ENCODE measurements at regions not wholly inside any gene's neighbourhood (a gene's known extent, or its start where the extent isn't known, plus 50 kb on each side); places are given as distances from the start of the nearest gene placed in this dataset.
A peak's percentile ranks its signal among the peaks of the same experiment; 100 is the strongest.
"Not testable (repeated sequence)": the region's sequence is repeated elsewhere in the genome, so short reads cannot be mapped to it uniquely, and the experiment has no call there.

GRCh38 chr10:111261081-111261615, 184.3 kb downstream of the ADRA2A start:
- no peak for DNase-seq

DNA sequence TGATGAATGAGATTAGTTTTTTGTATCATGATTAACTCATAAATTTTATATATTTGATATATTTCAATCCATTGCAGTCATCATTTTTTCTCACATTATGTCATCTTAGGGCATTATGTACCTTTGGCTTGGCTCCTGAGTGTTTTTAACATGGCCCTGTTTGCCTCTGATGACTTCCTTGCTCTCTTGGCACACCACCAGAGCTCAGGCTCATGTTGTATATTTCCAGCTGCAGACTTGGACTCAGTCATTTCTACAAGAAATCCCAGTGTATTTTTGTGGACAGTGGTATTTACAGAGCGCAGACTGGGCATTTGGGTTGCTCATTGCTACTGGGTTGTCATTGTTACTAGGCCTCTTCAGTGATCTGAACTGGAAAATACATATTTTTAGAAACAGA, 188.5 kb downstream of the ADRA2A start:
- no peak for DNase-seq

- DNase-seq = no peak
Measured at GRCh38 chr10:111266165-111266564, 189.3 kb downstream of the ADRA2A start.

DNA sequence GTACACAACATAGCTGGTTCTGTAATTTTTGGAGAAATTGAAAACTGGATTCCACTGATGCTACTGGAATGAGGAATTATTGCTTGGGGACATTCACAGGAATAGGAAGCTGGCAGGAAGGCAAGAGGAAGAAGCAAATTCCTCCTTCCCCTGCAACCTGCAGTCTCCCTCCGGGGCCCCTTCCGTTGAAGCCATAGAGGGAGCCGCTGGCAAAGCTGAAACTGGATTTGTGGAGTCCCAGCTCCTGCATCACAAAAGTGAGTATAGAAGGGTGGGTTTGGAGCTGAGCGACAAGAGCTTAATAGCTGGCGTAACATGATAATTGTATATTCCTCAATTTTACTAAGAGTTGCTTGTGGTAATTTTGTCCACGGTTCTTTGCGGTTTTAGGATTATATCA, 190.8 kb downstream of the ADRA2A start:
- DNase-seq = no peak

GRCh38 chr10:111273235-111273634, 196.4 kb downstream of the ADRA2A start:
- no peak for DNase-seq

DNA sequence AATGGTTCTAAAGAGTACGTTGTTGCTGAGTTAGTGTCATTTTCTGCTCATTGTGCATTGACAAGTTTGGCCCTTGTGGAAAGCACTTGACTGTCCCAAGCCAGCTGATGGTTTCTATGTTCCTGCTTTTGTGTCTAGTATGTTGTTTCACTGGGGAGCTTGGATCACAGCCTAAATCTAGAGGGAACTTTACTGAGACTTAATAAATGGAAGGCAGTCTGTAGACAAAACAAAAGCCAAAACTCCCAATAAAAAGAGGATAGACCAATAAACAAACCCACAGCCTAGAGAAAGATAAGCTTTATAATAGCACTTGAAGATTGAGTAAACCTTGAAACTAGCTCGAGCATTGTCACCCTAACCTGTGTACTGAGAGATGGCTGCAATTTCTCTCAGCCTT, 196.8 kb downstream of the ADRA2A start:
- DNase-seq = no peak

GRCh38 chr10:111275091-111275490, 198.3 kb downstream of the ADRA2A start:
- no peak for DNase-seq

- no peak for DNase-seq
Measured at GRCh38 chr10:111277661-111278060, 200.8 kb downstream of the ADRA2A start.

GRCh38 chr10:111278266-111278665, 201.4 kb downstream of the ADRA2A start:
- DNase-seq = no peak

DNA sequence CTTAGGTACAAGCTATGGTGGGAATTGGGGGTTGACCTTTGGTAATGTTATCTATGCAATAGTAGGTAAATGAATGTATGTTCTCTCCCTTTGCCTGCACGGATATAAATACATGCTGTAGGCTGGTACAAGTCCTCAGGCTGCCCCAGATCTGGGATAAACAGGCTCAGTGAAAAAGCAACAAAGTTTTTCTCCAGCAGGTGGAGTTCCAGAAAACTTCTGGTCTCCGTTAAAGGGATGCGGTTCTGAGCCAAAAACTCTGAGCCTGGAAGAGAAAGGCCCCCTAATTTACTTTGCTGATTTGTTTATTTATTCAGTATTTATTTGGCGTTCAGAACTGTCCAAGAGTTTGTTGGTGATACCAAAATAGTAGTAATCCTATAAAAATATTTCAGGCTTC, 204.7 kb downstream of the ADRA2A start:
- no peak for DNase-seq

DNA sequence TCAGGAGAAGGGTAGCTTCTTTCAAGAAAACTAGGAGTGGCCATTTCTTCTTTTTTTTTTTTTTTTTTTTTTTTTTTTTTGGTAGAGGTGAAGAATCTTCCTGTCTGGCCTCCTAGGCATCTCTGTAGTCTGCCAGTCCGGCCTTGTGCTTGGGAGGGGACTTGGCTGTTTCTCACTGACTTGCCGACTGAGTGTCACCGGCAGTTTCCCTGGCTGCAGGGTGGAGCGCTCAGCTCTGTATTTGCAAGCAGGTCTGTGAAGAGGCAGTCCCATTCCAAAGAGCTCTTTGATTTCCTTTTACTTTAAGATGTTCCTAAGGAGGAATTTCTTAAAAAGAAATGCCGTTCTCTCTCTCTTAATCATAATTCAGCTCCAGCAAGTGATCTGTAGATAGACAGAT, 212.6 kb downstream of the ADRA2A start:
- no peak for DNase-seq

DNA sequence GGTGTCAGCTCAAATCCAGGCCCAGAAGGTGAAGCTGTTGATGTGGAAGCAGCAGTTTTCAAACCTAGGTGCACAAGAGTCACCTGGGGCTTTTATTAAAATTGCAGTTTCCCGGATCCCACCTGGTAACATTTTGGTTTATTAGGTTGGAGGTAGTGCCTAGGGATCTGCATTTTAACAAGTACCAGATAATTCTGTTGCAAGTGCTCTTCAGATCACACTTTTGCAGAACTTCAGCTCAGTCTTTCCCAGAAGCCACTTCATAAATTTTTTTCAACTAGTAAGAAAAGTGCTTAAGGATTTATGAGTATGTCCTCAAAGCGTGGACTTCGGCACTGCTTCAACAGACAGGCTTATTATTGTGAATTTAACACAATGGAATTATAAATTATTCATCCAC, 213.8 kb downstream of the ADRA2A start:
- no peak for DNase-seq

- DNase-seq = no peak
Measured at GRCh38 chr10:111295788-111296187, 219.0 kb downstream of the ADRA2A start.

DNA sequence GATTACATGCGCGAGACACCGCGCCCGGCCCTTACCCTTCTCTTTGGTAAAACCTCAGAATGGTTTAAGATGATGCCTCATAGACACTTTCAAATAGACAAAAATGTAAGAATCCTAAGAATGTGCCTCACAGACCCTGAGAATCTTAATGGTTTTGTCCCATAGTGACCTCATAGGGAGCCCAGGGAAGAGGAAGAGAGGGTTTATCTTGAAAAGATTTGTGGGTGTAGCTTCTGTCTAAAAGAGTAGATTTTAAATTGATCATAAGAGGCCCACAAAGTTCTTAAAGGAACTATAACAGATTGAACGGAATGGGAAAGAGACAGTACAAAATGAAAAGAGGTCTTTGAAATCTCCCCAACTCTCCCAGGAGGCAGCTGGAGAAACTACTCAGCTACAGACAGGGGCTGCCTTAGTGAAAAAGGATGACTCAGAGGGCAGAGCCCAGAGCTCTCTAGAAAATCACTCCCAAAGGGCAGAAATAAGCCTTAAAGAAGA, 220.6 kb downstream of the ADRA2A start:
- DNase-seq = no peak

- no peak for DNase-seq
Measured at GRCh38 chr10:111298031-111298430, 221.2 kb downstream of the ADRA2A start.

DNA sequence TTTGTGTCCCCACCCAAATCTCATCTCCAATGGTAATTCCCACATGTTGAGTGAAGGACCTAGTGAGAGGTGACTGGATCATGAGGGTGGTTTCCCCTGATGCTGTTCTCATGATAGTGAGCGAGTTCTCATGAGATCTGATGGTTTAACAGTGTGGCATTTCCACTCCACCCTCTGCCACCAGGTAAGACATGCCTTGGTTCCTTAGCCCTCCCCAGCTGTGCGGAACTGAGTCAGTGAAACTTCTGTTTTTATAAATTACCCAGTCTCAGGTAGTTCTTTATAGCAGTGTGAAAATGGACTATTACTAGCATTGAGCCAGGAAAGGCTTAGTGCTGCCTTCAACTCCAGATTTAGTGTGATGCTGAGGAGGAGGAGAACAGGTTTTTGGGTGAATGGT, 222.2 kb downstream of the ADRA2A start:
- DNase-seq = no peak

DNA sequence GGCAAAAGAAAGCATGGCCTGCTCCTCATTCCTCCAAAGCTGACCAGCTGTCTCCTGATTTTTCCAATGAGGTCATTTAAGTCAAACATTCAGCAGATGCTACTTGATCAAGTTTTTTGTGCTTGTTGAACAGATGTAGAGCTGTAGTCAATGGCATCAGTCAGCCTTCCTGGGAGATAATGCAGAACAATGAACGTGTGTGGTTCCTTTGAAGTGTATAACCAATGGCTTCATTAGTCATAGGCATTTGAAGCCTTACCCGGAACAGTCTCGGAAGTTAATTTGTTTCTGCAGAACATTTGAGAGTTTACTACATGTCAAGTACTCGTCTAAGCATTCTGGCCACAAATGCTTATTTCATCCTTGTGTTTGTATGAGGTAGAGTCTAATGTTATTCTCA, 227.1 kb downstream of the ADRA2A start:
- DNase-seq = no peak

DNA sequence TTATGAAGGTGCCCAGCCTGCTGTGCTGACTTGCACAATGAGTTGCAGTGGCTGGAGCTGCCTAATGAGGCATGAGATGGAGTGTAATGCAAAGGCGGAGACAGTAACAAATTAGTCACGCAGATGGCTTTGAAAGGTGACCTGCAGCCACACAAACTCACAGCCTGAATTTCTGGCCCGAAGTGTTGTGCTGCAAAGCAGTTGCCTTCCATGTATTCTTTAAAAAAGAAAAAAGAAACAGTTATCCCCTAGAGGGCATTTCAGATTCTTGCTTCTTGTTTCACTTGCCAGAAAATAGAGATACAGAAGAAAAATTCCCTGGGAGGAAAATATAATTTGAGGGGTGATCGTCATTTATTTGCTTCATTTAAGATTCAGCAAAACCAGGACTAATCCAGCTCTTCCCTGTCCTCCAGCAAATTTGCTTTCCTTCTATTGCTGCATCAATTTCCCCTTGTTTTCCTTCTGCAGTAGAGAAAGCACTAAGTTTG, 239.9 kb downstream of the ADRA2A start:
- DNase-seq = no peak

GRCh38 chr10:111319866-111320265, 243.0 kb downstream of the ADRA2A start:
- no peak for DNase-seq

DNA sequence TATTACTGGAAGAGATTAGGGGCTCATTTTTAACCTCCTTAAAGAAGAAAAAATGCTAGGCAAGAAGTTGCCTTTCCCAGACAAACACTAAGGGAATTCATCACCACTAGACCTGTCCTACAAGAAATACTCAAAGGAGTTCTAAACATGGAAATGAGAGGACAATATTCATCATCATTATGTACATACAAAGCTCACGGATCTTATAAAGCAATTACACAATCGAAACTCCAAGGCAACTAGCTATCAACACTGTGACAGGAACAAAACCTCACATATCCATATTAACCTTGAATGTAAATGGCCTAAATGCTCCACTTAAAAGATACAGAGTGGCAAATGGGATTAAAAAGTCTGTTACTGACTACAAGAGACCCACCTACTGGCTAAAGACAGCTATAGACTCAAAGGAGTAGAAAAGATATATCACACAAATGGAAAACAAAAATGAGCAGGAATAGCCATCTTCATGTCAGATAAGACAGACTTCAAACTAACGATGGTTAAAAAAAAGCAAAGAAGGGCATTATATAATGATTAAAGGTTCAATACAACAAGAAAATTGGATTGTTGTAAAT, 246.6 kb downstream of the ADRA2A start:
- DNase-seq = no peak

- DNase-seq = not testable (repeated sequence)
Measured at GRCh38 chr10:111332174-111332573, 255.3 kb downstream of the ADRA2A start.

DNA sequence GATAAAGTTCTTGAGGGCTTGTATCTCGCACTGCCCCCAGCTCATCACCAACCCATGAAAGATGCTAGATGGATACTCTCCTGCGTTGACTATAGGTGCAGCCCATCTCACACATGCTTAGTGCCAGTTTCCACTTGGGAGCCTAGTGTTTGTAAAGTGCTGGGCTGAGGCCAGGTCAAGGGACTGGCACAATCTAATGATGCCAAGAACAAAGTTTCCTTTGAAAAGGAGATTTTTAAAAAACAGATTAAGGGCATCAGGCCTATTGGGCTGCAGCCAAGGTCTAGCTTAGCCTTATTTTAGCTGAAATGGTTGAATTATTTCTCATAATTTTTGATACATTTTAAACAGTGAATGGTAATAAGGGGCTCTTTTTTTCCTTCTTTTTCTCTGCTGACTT, 259.0 kb downstream of the ADRA2A start:
- peak in 4 of 56 donors; percentile 0 to 17 (median 7) for DNase-seq

GRCh38 chr10:111338035-111338434, 261.2 kb downstream of the ADRA2A start:
- no peak for DNase-seq

GRCh38 chr10:111338805-111339204, 262.0 kb downstream of the ADRA2A start:
- no peak for DNase-seq

Data from nucleus accumbens (tissue), 56 donors.